ENCODE measurements at regions not wholly inside any gene's neighbourhood (a gene's known extent, or its start where the extent isn't known, plus 50 kb on each side); places are given as distances from the start of the nearest gene placed in this dataset.

DNA sequence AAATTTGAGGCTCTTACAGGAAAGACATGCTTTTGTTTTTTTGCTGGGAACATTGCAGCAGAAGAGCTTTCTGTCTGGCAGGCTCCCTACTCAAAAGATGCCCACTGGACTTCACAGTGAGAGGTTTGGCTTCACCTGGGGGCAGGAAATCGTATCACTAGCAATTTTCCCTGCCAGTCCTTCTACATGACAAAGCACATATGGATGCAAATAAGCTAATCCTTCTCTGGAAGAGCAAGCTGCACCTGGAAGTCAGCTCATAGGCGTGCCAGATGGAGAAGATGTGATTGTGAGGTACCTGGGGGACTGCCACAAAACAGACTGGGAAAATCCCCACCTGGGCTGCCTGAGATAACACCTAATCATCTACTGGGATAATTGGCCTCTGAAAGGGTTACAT is 195.0 kb upstream of the CPHXL start:
- TF ChIP-seq POLR2A (IDR thresholded peaks at IDR 0.05) = no peak
- TF ChIP-seq, protein P1, sequence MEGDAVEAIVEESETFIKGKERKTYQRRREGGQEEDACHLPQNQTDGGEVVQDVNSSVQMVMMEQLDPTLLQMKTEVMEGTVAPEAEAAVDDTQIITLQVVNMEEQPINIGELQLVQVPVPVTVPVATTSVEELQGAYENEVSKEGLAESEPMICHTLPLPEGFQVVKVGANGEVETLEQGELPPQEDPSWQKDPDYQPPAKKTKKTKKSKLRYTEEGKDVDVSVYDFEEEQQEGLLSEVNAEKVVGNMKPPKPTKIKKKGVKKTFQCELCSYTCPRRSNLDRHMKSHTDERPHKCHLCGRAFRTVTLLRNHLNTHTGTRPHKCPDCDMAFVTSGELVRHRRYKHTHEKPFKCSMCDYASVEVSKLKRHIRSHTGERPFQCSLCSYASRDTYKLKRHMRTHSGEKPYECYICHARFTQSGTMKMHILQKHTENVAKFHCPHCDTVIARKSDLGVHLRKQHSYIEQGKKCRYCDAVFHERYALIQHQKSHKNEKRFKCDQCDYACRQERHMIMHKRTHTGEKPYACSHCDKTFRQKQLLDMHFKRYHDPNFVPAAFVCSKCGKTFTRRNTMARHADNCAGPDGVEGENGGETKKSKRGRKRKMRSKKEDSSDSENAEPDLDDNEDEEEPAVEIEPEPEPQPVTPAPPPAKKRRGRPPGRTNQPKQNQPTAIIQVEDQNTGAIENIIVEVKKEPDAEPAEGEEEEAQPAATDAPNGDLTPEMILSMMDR (IDR thresholded peaks at IDR 0.05) = no peak
